ENCODE measurements at regions not wholly inside any gene's neighbourhood (a gene's known extent, or its start where the extent isn't known, plus 50 kb on each side); places are given as distances from the start of the nearest gene placed in this dataset.

GRCh38 chr13:40076765-40077362 is 421.4 kb downstream of the COG6 start:
- no peak for DNase-seq (ENCODE audit: low read depth)

GRCh38 chr13:40077396-40078027 is 422.1 kb downstream of the COG6 start:
- DNase-seq (ENCODE audit: low read depth): no peak

GRCh38 chr13:40079721-40080120 is 424.3 kb downstream of the COG6 start:
- no peak for DNase-seq (ENCODE audit: low read depth)

GRCh38 chr13:40080676-40081075 is 425.2 kb downstream of the COG6 start:
- no peak for DNase-seq (ENCODE audit: low read depth)

GRCh38 chr13:40082639-40083038 is 427.2 kb downstream of the COG6 start:
- no peak for DNase-seq (ENCODE audit: low read depth)

- no peak for DNase-seq (ENCODE audit: low read depth)
These were observed 428.4 kb downstream of the COG6 start for GRCh38 chr13:40083841-40084240.

GRCh38 chr13:40084934-40085333 is 429.5 kb downstream of the COG6 start:
- DNase-seq (ENCODE audit: low read depth): no peak

- no peak for DNase-seq (ENCODE audit: low read depth)
These were observed 431.9 kb downstream of the COG6 start for GRCh38 chr13:40087091-40088002.

GRCh38 chr13:40094056-40094455 is 438.6 kb downstream of the COG6 start:
- DNase-seq (ENCODE audit: low read depth): no peak

- no peak for DNase-seq (ENCODE audit: low read depth)
These were observed 440.4 kb downstream of the COG6 start for GRCh38 chr13:40095695-40096356.

GRCh38 chr13:40096357-40096901 is 441.0 kb downstream of the COG6 start:
- peak; percentile 51 for DNase-seq (ENCODE audit: low read depth)

- DNase-seq (ENCODE audit: low read depth): no peak
These were observed 442.8 kb downstream of the COG6 start for GRCh38 chr13:40098246-40098645.

GRCh38 chr13:40101708-40102359 is 446.4 kb downstream of the COG6 start:
- peak; percentile 6 for DNase-seq (ENCODE audit: low read depth)

- no peak for DNase-seq (ENCODE audit: low read depth)
These were observed 446.9 kb downstream of the COG6 start for GRCh38 chr13:40102360-40102727.

- peak; percentile 90 for DNase-seq (ENCODE audit: low read depth)
These were observed 447.4 kb downstream of the COG6 start for GRCh38 chr13:40102854-40103253.

GRCh38 chr13:40103864-40104263 is 448.4 kb downstream of the COG6 start:
- no peak for DNase-seq (ENCODE audit: low read depth)

- no peak for DNase-seq (ENCODE audit: low read depth)
These were observed 449.8 kb downstream of the COG6 start for GRCh38 chr13:40105231-40105630.

GRCh38 chr13:40109351-40109844 is 453.9 kb downstream of the COG6 start:
- DNase-seq (ENCODE audit: low read depth): no peak

- DNase-seq (ENCODE audit: low read depth): no peak
These were observed 458.3 kb downstream of the COG6 start for GRCh38 chr13:40113643-40114304.

- DNase-seq (ENCODE audit: low read depth): no peak
These were observed 458.9 kb downstream of the COG6 start for GRCh38 chr13:40114305-40114896.

- no peak for DNase-seq (ENCODE audit: low read depth)
These were observed 460.0 kb downstream of the COG6 start for GRCh38 chr13:40115426-40115825.

All from stimulated activated CD4-positive, alpha-beta T cell treated with anti-CD3 and anti-CD28 coated beads, Interleukin-2, amount 100 ng/mL, for 4 hours (primary cell).